D721Med (cell line): ENCODE measurements at regions not wholly inside any gene's neighbourhood (a gene's known extent, or its start where the extent isn't known, plus 50 kb on each side); places are given as distances from the start of the nearest gene placed in this dataset.

Source experiments
- DNase-seq: peaks from one replicate; pipeline ENCODE4 v3.0.0; 2011; ENCODE audit warnings: low spot score; ENCODE audit not compliant: insufficient read length
- FAIRE-seq: peaks from 2 replicates; lab custom pipeline; 2011; peaks lifted over from hg19 to GRCh38; lab: Jason Lieb, UNC
- CTCF ChIP-seq: IDR thresholded peaks from 2 replicates; pipeline ENCODE4 v1.5.1; 2012; ENCODE audit warnings: mild to moderate bottlenecking, control low read depth; ENCODE audit not compliant: insufficient read depth; ENCODE audit errors: missing control alignments

- DNase-seq = no peak
- no peak for TF ChIP-seq CTCF
- FAIRE-seq = no peak
These were observed 1528.7 kb downstream of the UQCRFS1 start for GRCh38 chr19:27684293-27684692.

GRCh38 chr19:27681972-27682371, 1531.0 kb downstream of the UQCRFS1 start:
- DNase-seq (no peak), FAIRE-seq (no peak)
- TF ChIP-seq CTCF = no peak

GRCh38 chr19:27679905-27680304, 1533.0 kb downstream of the UQCRFS1 start:
- FAIRE-seq (no peak), DNase-seq (no peak)
- no peak for TF ChIP-seq CTCF

GRCh38 chr19:27679399-27679798, 1533.6 kb downstream of the UQCRFS1 start:
- DNase-seq (no peak), FAIRE-seq (no peak)
- TF ChIP-seq CTCF = no peak

- DNase-seq = no peak
- no peak for FAIRE-seq
- TF ChIP-seq CTCF = no peak
These were observed 1536.1 kb downstream of the UQCRFS1 start for GRCh38 chr19:27676877-27677276.

- FAIRE-seq = no peak
- no peak for TF ChIP-seq CTCF
These were observed 1536.6 kb downstream of the UQCRFS1 start for GRCh38 chr19:27676334-27676733.

GRCh38 chr19:27675771-27676170, 1537.2 kb downstream of the UQCRFS1 start:
- no peak for DNase-seq
- TF ChIP-seq CTCF = no peak
- FAIRE-seq = no peak

More at GRCh38 chr19:27676334-27676733, 1536.6 kb downstream of the UQCRFS1 start:
- DNase-seq = no peak
